ENCODE measurements at regions not wholly inside any gene's neighbourhood (a gene's known extent, or its start where the extent isn't known, plus 50 kb on each side); places are given as distances from the start of the nearest gene placed in this dataset.

DNA sequence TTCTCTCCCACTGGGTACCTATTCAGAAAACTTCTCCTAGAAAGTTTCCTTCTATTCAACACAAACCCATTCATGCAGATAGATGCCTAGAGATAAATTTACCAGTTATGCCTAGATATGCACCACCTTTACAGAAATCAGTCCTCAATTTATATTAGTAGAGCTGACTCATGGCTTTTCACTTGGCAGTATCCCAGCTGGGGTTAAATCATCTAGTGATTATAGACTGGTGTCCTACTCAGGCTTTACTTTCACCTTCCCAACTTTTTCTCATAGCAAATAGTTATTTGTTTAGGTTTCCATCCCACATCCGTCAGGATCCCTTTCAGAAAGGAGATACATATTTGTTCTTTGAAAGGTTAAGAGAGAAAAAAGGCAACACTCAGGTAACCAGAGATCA, 124.5 kb downstream of the AQP4 start:
- DNase-seq = no peak

DNA sequence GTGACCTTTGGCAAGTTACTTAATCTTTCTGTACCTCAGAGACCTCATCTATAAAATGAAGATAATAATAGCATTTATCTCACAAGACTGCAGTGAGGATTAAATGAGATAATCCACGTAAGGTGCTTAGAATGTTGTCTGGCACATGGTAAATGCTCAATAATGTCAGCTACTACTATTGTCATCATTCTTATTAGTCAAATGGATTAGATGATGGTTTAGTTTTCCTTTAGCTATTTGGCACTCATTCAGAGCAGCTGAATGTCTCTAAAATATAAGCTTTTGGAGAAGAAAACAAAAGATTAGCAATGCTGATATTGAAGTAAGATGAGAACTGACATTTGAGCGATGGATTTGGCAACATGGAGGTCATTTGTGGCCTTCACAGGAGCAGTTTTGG, 125.1 kb downstream of the AQP4 start:
- no peak for DNase-seq

DNA sequence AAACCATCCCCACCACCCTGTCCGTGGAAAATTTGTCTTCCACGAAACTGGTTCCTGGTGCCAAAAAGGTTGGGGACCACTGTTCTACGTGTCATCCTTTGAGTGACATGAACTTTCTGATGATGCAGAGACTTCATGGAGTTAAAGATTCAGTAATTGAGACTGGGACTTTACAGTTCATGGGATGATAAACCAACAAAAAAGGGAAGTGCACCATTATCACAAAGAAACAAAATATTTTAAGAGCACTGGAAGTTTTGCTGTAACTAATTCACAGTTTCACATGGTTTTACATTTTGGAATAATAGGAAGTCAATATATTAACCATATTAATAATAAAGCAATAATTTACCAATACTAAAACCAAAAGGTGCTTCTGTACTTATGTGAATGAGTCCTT, 126.8 kb downstream of the AQP4 start:
- DNase-seq = no peak

DNA sequence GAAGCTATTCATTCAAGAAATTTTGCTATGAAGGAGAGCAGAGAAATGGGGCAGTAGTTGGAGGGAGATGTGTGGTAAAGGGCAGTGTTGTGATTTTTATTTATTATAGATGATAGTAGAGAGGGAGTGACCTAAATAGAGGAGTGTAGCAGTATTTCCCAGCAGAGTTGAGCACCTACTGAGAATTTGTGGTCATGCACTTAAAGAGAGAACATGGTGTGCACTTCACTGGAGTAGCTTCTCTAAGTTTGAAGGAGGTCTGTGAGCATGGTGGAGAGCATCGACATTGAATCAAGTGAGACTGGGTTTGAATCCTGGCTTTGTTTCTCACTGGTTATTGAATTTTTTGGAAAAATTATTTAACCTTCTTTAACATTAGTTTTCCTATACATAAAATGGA, 129.2 kb downstream of the AQP4 start:
- no peak for DNase-seq

DNA sequence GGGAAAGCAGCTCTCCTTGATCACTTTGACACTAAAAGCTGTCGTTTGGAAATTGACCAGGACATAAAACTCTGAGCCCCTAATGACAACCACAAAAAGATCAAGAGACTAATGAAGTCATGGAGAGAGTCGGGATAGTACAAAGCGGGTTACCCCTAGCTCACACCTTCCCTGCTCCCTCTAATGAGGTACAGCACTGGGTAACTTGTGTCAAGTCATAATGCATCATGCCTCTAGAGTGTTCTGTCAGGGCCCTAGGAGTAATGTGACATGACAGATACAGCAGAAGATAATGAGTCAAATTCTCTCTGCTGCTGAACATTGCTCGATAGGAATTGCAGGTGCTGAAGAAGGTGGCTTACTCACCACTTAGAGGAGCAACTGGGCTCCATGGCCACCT, 130.7 kb downstream of the AQP4 start:
- no peak for DNase-seq

DNA sequence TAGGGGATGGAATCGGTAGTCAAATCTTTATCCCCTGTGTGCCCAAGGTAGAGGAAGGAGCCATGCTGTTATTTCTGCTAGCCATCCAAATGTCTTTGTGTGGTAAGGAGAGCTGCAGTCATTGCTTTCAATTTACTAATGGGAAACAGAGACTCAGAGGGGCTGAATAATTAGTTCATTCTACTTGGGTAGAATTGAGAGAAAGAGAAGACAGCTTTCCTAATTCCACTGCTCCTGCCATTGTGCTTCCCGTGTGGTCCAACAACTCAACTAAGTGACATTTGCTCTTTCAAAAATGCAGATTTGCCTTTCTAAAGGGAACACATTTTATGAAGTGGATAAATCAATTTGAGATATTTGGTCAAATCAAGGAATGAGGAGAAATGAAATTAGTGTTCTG, 136.1 kb downstream of the AQP4 start:
- no peak for DNase-seq

DNA sequence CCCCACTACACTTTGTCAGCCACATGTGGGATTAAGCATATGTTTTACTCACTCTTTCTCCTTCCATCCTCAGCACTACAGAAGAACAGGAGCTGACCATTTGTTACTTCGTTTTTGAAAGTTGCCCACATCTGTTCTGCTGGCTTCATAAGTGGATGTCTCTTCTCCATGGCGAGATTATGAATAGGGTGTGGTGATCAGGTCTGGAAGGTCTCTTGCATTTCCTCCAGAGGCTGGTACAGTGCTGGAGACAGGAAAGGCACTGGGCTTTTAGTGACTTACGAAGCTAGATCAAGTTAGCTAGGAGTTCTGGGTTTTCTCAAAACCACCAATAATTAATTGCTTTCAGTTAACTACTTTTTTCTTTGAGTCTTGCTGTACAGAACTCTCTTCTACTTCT, 136.5 kb downstream of the AQP4 start:
- DNase-seq = no peak

DNA sequence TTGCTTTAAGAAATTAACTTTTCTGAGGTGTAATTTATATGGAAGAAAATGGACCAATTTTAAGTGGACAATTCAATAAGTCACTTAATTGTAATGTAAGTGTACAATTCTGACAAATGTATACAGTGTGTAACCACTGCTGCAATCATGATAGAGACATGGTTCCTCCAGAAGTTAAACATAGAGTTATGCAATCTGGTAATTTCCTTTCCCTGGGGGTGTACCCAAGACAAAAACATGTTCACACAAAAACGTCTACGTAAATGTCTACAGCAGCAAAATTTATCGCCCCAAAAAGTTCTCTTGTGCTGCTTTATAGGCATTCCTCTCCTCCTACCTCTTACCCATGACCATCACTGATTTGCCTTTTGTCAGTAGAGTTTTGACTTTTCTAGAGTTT, 141.5 kb downstream of the AQP4 start:
- DNase-seq = no peak

DNA sequence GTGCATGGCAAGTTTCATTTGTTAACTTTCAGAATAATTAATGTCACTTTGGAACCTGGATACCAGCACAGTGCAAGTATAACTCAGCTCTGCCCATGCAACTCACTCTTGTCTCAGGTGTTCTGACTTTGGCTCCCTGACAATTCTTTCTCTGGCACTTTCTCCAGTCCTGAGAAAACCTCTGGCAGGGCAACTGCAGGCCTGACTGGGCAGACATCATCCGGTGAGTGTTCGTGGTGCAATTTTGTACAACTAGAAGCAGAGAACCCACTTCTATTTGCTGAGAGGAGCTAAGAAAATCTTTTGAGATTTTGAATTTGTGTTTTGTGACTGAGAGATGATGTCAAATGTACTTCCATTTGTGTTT, 143.0 kb downstream of the AQP4 start:
- DNase-seq = no peak

DNA sequence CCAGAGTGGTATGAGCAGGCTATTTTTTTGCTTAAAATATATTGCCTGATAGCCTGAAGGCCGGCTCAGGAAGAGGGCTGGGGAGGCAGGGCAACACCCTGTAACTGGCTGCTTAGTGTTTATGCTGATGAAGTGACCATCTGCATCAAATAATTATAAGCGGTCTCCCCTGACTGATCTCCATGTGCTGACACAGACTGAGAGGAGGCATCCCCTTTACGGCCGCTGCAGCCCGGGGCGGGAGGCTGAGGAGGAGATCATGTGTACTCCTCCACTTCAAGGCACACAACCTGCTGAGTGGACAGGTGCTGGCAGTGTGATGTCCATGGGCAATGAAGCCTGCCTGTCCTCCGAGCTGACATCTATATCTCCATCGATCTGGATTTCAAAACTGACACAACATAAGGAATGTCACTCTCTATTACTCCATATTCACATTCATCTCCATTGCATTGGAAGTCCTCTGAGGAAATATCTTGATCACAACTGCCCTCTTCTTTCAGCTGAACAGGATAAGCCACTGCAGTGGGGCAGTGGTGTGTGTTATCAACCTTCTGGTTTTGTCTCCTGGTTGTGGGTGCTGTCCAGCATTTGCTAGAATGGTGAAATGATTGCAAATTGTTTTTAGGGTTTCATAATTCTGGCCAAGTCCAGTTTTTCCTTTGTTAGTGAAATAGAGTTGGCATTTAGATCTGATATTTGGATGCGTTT, 143.5 kb downstream of the AQP4 start:
- no peak for DNase-seq

DNA sequence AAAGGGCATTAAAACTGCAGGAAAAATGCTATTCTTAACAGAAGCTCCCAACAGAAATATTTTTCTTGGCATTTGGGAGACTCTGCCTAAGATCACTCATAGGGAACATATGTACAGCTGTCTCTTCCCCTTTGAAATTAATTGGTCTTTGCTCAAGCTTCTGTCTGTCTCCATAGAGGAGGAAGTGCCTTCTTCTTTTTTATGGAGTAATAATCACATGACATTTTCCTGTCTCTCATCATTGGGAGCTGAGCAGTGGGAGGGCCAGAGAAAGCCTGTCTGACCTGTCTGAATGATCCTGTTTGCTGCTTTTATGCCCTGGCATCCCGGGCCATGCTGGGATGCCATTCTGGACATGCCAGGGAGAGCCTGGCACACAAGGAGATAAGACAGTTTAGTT, 145.6 kb downstream of the AQP4 start:
- DNase-seq = no peak

DNA sequence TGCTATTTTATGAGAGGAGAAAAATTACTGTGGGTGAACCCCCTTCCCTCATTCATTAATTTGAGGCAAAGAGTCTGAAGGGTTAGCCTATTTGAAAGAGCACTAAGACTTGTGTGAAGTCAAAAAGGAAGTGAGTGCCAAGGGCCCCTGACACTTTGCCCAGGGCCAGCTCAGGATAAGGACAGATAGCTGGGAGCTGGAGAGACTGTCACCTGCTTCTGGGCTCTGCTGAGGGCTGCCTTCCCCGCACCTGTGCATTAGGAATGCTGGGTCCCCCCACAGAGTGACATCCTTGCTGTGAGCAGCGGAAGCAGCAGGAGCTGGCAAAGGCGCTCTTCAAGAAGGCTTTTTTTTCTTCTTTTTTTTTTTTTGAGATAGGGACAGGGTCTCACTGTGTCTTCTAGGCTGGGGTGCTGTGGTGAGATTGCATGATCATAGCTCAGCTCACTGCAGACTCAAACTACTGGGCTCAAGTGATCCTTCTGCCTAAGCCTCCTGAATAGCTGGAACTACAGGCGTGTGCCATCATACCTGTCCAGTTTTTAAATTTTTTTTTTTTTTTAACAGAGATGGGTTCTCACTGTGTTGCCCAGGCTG, 148.3 kb downstream of the AQP4 start:
- no peak for DNase-seq

DNA sequence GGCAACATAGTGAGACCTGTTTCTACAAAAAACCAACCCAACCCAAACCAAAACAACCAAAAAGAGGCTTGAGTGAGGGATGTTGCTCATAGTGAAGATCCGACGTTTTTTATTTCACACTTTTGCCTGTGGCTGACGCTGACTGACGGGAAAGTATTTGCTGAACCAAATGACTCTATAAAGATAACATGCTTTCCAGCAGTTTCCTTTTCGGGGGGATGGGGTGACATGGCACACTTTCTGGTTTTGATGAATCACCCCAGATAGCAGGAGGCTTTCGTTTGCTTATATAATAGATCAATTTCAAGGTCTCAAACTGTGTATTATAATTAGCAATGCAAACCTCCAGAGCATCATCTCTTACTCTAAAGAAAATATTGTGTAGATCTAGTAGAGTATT, 150.8 kb downstream of the AQP4 start:
- DNase-seq = no peak

DNA sequence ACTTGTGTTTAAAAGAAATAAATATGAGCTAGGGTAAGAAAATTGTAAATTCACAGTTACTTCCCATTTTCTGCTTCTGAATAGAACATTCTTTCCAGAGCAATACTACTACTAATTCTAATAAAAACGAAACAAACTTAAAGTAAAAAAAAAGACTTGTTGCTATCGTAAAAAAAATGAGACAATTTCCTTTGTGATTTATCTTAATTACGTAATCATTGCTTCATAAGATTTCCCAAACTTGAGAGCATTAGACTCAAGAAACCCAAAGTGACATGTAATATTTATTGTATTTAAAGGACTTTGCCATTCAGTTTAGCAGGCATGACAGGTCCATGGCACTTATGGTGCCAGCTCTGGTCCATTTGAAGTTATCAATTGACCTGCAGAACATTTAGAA, 153.8 kb downstream of the AQP4 start:
- DNase-seq = no peak

DNA sequence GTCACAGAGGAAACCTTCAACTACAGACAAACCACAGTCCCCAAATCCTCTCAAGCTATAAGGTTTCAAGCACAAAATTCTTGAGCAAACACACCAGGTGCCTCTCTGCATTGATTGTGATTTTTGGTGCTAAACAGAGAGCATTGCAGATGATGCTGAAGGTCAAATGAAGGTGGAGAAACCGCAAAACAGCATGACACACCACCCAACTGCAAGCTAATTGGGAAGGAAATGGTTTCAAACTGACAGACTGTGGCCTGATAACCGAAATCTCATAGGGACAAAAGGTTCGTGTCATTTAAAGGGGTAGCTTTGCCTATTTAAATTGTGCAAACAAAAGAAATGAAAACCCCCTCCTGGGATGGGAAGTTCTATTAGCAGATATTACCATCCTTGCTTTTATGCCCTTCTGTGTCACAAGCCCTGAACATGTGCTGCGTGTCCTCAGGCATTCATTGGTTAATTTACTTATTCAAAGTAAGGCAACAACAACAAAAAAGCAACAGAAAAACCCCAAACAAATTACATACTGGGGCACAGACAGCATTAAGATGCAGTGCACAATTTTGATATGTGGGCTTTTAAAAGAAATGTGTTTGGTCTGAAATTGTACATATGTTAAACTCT, 154.9 kb downstream of the AQP4 start:
- peak; percentile 49 for DNase-seq

DNA sequence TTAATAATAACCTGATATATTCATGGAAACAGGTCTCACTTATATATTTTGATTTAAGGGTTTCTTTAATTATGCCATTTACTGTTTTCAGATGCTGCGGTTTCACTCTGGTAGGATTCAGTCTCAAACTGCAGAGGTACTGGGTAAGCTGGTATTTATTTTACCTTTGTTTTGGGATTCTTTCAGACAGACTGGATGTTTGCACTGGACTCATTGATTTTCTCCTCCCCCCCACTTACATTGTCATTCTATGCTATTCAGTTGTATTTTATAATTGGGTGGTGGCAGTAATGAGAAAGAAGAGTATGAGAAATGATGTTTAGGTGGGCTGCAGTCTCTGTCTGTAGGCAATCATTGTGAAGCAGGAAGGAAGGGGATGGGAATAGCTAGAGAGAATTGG, 155.6 kb downstream of the AQP4 start:
- no peak for DNase-seq

DNA sequence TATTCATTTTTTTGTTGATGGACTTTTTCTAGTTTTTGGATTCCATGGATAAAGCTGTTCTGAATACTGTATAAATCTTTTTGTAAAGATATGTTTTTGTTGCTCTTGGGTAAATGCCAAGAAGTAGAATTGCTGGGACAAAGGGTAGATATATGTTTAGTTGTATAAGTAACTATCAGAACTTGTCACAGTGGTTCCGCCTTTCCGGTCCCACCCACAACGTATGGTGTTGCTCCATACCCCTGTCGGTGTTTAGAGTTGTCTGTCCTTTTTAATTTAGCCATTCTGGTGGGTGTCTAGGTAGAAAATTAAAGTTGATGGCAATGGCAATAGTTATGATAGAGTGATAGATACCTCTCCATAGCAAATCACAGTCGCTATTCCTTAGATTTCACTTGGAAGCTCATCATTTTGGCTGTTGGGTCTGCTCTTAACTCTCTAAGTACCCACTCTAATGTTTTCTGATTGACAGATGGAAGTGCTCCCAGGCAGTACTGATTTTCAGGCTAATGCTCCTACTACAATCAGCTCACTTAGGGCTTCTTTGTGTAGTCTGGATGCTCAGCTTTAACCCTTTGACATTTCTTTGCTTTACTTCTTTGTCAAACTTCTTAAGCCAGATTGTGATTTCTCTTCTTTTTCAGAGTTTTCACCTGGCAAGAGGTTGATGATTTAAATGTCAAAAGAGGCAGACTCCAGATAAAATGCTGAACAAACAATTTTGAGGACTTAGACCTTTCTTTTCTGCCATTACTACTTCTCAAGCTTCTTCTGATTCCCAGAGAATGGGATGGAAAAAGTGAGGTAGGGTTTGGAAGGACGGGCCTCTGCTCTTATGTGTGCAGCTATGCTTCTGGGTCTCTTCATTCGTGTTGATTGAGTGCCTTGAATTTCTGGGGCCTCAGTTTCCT, 156.4 kb downstream of the AQP4 start:
- DNase-seq = no peak

DNA sequence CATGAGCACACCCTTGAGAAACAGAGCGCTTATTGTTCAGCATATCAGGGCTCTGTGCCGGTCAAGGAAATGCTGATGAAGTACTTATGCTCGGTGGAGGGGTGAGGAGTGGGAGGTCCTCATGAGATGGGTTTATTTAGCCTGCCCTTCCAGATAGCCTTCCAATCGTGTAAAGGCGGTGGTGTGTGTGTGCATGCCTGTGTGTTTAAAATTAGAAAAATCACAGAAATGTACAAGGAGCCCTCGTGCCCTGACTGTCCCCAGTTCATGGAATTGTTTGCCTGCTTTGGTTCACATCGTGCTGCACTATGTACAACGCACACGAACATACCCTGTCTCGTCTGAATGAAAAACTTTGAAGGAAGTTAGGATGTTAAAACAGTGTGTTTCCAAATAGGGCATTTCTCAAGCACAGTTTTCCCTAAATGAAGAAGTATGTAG, 158.6 kb downstream of the AQP4 start:
- no peak for DNase-seq

DNA sequence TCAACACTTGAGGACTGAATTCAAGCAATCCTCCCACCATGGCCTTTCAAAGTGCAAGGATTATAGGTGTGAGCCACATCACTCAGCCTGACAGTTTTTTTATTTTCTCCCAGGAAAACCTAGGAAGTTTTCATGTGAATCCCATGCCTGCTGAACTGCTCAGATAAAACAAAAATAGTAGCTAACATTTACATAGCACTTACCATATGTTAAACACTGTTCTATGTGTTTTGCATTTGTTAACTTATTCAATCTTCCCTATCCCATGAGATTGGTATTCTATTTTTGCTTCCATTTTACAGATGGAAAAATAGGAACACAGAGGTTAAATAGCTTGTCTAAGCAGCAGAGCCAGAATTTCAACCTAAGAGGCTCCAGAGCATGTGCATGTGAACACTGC, 157.4 kb upstream of the KCTD1 start:
- no peak for DNase-seq

DNA sequence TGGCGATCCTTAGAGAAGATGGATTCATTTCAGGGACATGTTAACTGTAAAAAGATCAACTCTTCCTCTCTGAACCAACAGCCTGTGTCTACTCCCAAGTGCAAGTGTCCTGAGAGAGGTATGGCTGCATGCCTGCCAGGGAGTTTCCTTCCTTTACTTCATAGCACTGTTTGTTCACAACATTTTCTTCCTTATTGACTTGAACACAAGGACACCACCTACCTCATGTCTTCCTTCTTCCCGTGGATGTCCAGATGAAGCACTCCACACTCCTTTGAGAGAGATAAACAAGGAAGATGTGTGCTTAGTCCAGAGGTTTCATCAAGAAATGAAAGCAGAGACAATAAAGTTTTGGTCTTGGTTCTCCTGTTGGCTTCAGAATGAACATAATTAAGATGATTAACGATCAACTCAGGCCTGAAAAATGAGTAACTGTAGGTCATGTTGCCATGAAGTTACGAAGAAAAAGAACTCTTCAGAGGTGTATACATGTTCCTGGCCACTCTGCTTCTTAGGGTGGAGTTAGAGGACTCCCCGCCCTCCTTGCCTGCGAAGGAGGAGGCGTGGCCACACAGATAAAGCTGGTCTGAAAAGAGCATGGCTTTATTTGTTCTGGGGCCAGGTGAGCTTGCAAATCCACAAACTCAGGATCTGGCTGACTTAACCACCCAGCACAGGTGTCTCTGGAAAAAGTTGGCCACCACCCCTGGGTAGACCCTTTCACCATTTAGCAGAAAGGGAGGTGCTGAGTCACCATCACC, 155.0 kb upstream of the KCTD1 start:
- DNase-seq = no peak

DNA sequence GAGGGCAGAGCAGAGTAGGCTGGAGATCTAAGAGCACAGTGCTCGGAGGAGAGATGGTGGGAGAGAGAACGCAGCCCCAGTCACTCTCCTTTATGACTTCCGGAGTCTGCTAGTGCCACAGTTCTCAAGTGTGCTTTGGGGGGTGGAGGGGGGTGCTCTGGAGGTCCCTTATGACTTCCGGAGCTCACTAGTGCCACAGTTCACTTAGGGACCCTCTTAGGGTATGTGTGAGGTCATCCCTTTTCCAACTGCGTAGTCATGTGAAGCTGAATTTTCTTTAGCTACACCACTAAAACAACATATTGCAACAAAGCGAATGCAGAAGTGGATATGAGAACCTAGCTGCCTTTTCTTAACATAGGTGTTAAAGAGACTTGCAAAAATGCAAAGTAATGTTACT, 153.7 kb upstream of the KCTD1 start:
- DNase-seq = no peak

DNA sequence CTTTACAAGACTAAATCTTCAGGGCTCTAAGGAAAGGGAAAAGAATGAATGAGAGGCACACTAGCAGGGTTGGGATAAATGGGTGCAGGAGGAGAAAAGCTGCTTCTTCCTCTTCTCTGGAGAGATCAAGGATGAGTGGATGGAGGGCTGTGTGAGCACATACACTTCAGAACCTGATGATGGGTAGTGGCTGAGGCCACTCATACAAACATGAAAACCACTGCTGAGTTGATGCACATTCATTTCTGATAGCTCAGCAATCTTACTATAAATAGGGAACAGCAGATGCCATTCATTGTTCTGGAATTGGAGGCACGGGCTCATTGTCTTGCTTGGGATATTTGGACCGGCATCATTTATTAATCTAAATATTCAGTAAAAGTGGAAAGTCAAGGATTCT, 152.4 kb upstream of the KCTD1 start:
- no peak for DNase-seq

DNA sequence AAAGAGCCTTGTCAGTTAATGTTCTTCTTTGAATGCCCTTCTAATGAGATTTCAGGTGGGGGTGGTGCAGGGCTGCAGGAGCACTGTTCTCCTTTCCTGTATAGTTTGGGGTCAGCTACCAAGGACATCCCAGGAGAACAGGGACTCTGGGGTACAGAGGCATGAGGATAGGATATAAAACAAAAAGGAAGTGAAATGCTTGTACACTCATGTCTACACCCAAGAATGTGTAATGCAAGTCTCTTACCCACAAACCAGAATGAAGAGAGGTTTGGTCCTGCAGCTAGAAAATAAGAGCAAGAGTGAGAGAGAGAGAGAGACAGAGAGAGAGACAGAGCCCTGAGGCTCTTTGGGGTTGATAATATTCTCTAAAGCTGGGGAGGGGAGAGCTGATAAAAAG, 151.8 kb upstream of the KCTD1 start:
- no peak for DNase-seq

All from NCI-H2171 treated with DMSO at 0.1 percent for 48 hours (cell line).